CD4-positive, alpha-beta T cell treated with Interleukin-6 at 100 ng/mL for 8 hours (primary cell): ENCODE measurements at regions not wholly inside any gene's neighbourhood (a gene's known extent, or its start where the extent isn't known, plus 50 kb on each side); places are given as distances from the start of the nearest gene placed in this dataset.
"Not testable (repeated sequence)": the region's sequence is repeated elsewhere in the genome, so short reads cannot be mapped to it uniquely, and the experiment has no call there.

ENCODE experiments used
- DNase-seq: peaks from one replicate; pipeline ENCODE4 v3.0.0-alpha.2; 2020; ENCODE audit warnings: mixed read lengths, low spot score

DNA sequence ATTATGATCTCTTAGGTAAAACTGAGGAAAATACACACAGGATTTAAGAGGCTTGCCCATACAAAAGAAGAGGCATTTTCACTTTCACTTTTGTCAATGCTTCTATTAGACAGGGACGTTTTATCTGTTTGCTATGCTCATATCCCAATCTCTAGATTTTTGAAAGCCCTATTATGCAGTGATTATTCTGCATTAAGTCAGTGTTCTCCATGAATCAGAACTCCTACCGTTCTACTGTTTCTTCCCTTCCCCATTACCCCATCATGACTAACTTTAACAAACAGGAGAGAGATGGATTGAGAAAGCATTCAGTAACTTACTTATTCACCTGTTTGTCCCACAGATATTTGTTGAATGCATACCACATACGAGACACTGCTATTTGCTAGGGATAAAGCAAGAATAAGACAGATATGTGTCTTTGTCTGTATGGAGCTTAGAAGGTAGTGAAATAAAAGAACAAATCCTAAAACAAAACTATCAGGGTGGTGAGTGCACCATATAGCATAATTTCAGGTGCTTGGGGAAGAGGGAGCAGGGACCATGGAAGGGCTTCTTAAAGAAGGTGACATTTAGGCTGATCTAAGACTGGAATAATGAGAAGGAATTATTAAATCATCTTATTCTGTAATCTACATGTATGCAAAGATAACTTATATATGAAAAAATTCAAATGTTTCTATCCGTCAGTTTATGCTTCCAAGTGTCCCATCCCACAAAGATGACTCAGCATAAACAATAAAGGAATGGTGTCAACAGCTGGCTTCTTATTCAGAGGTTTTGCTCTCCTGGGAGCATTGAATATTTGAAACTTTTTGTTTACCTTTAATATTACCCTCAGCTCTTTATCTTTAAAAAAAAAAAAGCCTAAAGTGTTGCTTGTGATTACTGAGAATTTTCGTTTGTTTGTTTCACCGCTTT is 328.1 kb downstream of the HINT1 start:
- peak; percentile 2 for DNase-seq

GRCh38 chr5:130817598-130818384 is 347.3 kb downstream of the HINT1 start:
- not testable (repeated sequence) for DNase-seq

GRCh38 chr5:130815246-130815645 is 349.8 kb downstream of the HINT1 start:
- DNase-seq = no peak

GRCh38 chr5:130808691-130809090 is 356.4 kb downstream of the HINT1 start:
- DNase-seq = no peak

- no peak for DNase-seq
Measured at GRCh38 chr5:130805648-130806047, 359.4 kb downstream of the HINT1 start.

DNA sequence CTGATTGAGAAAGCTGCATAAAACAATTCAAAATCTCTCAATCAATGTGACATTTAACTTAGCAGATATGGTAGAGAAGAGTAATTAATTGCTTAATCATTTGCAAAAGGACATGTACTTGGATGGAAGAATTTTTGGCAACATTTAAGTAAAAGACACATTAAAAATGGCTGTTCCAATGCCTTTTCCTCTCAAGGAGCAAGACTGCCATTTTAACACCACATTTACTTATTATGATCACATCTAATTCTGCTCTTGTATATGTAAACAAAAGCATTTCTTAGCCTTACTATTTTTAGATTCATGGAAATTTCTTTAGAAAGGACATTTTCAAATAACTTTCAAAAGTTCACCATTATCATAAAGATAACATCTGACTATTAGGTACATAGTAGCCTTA is 360.0 kb downstream of the HINT1 start:
- DNase-seq = no peak

GRCh38 chr5:130801963-130802362 is 363.1 kb downstream of the HINT1 start:
- DNase-seq = no peak

GRCh38 chr5:130799015-130799414 is 366.0 kb downstream of the HINT1 start:
- DNase-seq = no peak

DNA sequence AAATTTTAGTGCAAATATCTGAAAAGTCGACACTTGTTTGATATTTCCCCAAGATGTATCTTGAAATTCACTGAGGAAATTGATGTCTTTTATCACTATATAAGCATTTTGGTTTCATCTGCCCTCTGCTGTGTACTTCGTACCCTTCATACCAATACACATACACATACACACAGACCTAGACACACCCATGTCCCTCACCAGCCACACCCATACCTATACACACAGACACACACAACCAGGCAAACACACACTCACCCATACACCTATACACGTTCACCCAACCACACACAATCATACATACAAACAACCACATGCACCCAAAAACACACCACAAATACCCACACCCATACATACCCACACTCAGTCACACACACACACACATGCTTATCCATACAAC is 367.8 kb downstream of the HINT1 start:
- DNase-seq = no peak

GRCh38 chr5:130796902-130797301 is 368.2 kb downstream of the HINT1 start:
- no peak for DNase-seq

- DNase-seq = no peak
Measured at GRCh38 chr5:130796032-130796431, 369.0 kb downstream of the HINT1 start.

DNA sequence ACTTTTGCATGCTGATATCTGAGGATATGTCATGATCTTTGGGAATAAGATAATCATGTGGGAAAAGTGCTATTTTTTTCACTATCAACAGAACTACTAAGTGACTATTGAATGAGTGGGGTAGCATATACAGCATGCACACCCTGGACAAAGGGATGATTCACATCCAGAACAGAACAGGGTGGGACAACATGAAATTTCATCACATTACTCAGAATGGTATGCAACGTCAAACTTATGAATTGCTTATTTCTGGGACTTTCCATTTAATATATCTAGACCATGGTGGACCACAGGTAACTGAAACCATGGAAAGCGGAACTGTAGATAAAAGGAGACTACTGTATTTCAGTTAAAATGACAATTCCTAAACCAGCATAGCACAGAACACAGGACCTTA is 370.0 kb downstream of the HINT1 start:
- no peak for DNase-seq

DNA sequence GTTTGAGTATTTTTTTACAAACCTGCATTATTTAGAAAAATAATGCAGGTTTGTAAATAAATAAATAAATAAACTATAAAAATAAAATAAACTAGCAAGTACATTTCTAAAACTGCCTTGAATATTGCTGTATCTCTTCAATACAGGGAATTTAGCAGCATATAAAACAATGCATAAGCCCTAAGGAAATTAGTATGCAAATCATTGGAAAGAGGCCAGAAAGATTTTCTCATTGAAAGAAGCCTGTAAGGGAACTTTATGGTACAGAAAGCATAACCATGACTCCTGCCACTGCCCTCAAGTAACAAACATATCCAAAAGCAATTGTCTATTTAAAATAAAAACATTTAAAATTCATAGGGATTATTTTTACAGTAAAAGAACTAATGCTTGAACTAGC is 387.3 kb downstream of the HINT1 start:
- DNase-seq = no peak

- DNase-seq = no peak
Measured at GRCh38 chr5:130773813-130774212, 391.2 kb downstream of the HINT1 start.

- DNase-seq = no peak
Measured at GRCh38 chr5:130762031-130762430, 403.0 kb downstream of the HINT1 start.

- no peak for DNase-seq
Measured at GRCh38 chr5:130759061-130759460, 406.0 kb downstream of the HINT1 start.

- no peak for DNase-seq
Measured at GRCh38 chr5:130747556-130747955, 417.5 kb downstream of the HINT1 start.

GRCh38 chr5:130746641-130747040 is 418.4 kb downstream of the HINT1 start:
- not testable (repeated sequence) for DNase-seq

- DNase-seq = no peak
Measured at GRCh38 chr5:130743092-130743491, 422.0 kb downstream of the HINT1 start.

- DNase-seq = no peak
Measured at GRCh38 chr5:130740047-130740569, 424.9 kb downstream of the HINT1 start.

DNA sequence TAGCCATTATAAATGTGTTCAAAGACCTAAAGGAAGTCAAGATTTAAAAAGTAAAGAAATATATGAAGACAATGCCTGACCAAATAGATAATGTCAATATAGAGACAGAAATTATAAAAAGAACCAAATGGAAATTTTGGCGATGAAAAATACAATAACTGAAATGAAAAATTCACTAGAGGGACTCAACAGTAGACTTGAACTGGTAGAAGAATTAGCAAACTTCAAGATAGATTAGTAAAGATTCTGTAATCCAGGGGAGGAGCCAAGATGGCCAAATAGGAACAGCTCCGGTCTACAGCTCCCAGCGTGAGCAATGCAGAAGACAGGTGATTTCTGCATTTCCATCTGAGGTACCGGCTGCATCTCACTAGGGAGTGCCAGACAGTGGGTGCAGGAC is 433.2 kb downstream of the HINT1 start:
- no peak for DNase-seq

DNA sequence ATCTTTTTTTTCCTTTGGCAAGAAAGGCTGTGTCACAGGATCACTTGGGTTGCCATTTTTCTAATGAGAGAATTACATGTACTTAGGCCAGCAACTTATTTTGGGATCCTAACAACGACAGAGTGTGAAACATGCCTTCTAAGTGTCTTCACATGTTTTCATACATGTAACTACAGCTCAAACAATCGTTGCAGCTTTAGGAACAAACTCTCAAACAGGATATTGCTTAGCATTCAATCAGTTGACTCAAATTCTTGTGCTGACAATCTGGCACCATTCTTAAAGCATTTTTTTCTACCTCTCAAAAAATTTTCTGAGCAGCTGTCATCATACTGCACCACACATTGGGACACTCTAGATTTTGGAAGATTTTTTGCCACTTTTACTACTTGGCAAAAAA is 435.5 kb downstream of the HINT1 start:
- no peak for DNase-seq

- no peak for DNase-seq
Measured at GRCh38 chr5:130727830-130728229, 437.2 kb downstream of the HINT1 start.
